C4-2B (cell line): ENCODE measurements at regions not wholly inside any gene's neighbourhood (a gene's known extent, or its start where the extent isn't known, plus 50 kb on each side); places are given as distances from the start of the nearest gene placed in this dataset.
"Not testable (repeated sequence)": the region's sequence is repeated elsewhere in the genome, so short reads cannot be mapped to it uniquely, and the experiment has no call there.

Experiments used
- H3K27ac ChIP-seq: fragments of 450-650 bp; 2 replicates; pipeline ENCODE4 v1.5.1; 2017
- ZFX ChIP-seq: fragments of 450-650 bp; IDR thresholded peaks from 2 replicates; pipeline ENCODE4 v1.6.1; 2017
- TF ChIP-seq, protein P1 (sequence below): fragments of 450-650 bp; conservative IDR thresholded peaks from 2 replicates; pipeline ENCODE4 v1.5.1; 2017; ENCODE audit warnings: mild to moderate bottlenecking

DNA sequence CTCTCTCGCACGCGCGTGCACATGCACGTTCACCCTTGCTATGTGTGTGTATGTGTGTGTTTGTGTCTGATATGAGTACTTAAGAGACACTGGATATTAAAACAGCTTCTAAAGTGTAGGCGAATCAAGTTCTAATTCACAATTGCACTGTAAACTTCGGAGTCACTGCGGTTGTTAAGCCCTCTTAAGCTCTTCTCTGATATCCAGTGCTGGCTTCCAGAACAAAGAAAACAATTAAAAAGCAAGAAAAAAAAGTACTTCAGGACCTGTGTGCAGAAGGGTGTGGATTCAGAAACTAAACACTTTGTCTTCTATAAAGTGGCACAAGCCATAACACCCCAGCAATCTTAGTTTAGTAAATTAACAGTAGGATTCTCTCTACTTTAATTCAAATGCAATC is 300.2 kb downstream of the PCDH7 start:
- TF ChIP-seq ZFX, result no peak
- TF ChIP-seq, protein P1, sequence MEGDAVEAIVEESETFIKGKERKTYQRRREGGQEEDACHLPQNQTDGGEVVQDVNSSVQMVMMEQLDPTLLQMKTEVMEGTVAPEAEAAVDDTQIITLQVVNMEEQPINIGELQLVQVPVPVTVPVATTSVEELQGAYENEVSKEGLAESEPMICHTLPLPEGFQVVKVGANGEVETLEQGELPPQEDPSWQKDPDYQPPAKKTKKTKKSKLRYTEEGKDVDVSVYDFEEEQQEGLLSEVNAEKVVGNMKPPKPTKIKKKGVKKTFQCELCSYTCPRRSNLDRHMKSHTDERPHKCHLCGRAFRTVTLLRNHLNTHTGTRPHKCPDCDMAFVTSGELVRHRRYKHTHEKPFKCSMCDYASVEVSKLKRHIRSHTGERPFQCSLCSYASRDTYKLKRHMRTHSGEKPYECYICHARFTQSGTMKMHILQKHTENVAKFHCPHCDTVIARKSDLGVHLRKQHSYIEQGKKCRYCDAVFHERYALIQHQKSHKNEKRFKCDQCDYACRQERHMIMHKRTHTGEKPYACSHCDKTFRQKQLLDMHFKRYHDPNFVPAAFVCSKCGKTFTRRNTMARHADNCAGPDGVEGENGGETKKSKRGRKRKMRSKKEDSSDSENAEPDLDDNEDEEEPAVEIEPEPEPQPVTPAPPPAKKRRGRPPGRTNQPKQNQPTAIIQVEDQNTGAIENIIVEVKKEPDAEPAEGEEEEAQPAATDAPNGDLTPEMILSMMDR, result no peak
- no peak overlapping the region for H3K27ac ChIP-seq

DNA sequence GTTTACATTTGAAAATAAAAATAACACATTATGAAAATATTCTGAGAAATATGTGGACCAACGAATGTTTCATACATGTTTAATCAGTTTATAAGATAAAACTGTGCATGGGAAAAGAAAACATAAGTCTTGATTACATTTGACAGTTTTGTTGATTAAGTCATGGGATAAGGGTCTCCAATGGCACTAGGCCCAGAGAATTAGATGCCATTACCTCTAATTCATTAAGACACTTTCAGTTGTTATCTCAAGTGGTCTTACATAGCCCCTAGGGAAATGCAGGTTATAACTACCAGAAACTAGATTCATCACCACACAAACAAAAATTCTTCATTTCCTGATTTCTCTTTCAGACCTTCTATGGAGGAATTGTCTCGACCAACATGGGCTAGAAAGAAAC is 300.8 kb downstream of the PCDH7 start:
- no peak overlapping the region for H3K27ac ChIP-seq
- TF ChIP-seq, protein P1, result no peak
- TF ChIP-seq ZFX, result no peak

DNA sequence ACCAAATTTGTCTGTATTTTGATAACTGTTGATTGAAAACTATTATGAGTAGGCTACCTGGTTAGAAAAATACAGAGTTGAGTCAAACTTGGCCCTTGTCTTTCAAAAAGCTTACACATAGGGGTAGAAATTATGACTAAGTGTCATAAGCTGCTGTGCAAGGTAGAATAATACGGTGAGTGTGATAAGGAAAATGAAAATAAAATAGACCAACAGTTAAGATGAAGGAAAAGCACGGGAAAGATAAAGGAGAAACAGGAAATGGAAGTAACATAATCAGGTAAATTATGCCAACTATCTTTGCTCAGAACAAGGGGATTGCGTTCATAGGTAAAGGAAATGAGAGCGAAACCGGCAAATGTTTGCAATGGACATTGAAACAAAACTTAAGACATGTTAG is 302.5 kb downstream of the PCDH7 start:
- H3K27ac ChIP-seq, result no peak overlapping the region
- TF ChIP-seq, protein P1, result no peak
- no peak for TF ChIP-seq ZFX

DNA sequence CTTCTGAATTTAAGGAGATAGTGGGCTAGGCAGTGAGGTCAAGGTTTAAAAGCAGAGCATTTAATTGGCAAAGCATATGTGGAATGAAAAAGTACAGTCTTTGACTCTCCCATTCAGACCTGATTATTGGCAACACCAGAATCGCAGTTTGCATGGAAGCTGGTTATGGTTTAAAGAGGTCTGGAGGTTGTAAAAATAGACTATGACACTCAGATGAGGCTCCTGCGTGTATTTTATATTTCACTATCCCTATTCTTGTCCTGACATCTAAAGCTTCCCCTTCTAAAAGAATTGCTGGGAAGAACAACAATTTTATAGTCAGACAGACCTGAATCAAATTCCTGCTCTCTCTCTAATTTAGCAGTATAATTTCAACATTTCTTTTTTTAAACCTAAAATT is 302.9 kb downstream of the PCDH7 start:
- no peak overlapping the region for H3K27ac ChIP-seq
- TF ChIP-seq, protein P1, result no peak
- no peak for TF ChIP-seq ZFX

DNA sequence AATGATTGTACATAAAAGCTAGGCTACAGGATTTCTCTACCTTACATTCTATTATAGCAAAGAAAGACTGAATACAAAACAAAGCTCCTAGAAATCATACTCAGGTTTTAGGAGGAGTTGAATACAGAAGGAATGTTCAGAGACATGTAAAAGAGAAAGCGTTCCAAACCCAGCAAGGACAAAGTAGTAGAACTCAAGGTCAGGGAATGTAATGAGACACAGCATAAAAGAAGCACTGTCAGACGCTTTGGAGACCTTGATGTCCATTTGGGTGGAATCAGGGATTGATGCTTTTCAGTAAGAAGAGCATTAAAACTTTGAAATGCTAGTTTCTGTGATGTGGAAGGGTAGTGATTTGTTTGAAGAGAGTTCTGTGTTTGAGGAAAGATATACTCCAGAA is 303.6 kb downstream of the PCDH7 start:
- H3K27ac ChIP-seq, result no peak overlapping the region
- TF ChIP-seq, protein P1, result no peak
- TF ChIP-seq ZFX, result no peak

DNA sequence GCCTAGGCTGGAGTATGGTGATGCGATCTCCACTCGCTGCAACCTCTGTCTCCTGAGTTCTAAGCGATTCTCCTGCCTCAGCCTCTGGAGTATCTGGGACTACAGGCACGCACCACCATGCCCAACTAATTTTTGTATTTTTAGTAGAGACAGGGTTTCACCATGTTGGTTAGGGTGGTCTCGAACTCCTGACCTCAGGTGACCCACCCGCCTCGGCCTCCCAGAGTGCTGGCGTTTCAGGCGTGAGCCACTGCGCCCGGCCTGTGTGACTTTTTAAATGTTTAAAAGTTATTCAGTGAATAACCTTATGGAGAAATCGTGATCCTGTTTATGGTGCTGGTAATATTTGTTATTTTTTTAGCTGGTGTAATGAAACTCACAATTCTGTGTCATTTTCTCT is 304.6 kb downstream of the PCDH7 start:
- H3K27ac ChIP-seq, result not testable (repeated sequence)

DNA sequence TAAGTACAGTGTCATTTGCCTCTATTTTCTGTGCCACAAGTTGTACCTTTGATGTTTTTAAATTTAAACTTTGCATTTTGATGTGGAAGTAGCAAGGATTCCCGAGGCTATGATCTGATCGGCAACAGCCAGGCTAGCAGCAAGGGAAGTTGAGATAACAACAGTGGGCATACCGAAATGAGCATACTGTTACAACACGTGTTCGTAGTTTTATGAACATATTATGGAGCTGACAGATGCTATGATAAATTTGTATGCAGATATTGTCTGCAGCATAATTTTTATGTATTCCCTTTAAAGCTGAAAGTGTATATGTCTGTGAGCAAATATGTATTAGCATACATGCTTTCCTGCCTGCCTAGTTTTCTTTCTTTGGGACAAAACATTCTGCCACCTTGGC is 306.1 kb downstream of the PCDH7 start:
- no peak overlapping the region for H3K27ac ChIP-seq
- TF ChIP-seq ZFX, result no peak
- TF ChIP-seq, protein P1, result no peak

DNA sequence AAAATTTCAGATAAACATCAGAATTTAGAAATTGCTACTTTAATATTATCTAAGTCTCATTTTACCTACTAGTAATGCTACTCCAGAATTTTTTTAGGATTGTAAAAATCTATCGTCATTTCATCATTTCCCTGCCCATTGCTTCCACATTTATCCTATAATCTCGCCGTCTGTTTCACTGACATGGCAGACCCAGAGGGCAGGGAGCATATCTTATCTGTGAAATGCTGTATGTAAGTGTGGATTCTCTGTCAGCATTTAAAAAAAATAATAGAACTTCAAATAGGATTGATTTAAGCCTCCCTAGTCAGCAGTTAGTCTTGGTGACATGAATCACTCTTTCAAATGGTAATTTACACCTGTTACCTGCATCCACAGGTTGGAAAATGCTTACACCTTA is 314.4 kb downstream of the PCDH7 start:
- no peak overlapping the region for H3K27ac ChIP-seq
- TF ChIP-seq ZFX, result no peak
- TF ChIP-seq, protein P1, result no peak
